ENCODE measurements at regions not wholly inside any gene's neighbourhood (a gene's known extent, or its start where the extent isn't known, plus 50 kb on each side); places are given as distances from the start of the nearest gene placed in this dataset.
"Not testable (repeated sequence)": the region's sequence is repeated elsewhere in the genome, so short reads cannot be mapped to it uniquely, and the experiment has no call there.

DNA sequence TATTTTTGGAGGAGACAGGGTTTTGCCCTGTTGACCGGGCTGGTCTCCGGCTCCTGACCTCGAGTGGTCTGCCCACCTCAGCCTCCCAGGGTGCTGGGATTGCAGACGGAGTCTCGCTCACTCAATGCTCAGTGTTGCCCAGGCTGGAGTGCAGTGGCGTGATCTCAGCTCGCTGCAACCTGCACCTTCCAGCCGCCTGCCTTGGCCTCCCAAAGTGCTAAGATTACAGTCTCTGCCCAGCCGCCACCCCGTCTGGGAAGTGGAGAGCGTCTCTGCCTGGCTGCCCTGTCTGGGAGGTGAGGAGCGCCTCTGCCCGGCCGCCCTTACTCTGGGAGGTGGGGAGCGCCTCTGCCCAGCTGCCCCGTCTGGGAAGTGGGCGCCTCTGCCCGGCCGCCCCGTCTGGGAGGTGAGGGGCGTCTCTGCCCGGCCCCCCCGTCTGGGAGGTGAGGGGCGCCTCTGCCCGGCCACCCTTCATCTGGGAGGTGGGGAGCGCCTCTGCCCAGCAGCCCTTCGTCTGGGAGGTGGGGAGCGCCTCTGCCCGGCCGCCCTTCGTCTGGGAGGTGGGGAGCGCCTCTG lies 249.8 kb upstream of the USP15 start:
- TF ChIP-seq CTCF (conservative IDR thresholded peaks at IDR 0.05 in 1 of 2, IDR thresholded peaks at IDR 0.05 in 1 of 2; ENCODE audit: low read depth in 1 of 2, low read length in 2 of 2); EZH2 (IDR thresholded peaks at IDR 0.05; ENCODE audit: low read length, missing control alignments): not testable (repeated sequence)

Data from fibroblast of lung (primary cell).